ENCODE measurements at regions not wholly inside any gene's neighbourhood (a gene's known extent, or its start where the extent isn't known, plus 50 kb on each side); places are given as distances from the start of the nearest gene placed in this dataset.

- Histone ChIP-seq H3K4me3 (ENCODE audit: low read depth, low read length) (no peak overlapping the region), H3K27ac (no peak overlapping the region), H3K27me3 (replicated peaks) (no peaks in the 10 kb centered on the region), H3K36me3 (replicated peaks) (no peaks in the 10 kb centered on the region)
- no peak for DNase-seq
- no peak for TF ChIP-seq CTCF (IDR thresholded peaks at IDR 0.05; ENCODE audit: low read depth, low read length, missing control alignments)
- in situ Hi-C loops (cut with HindIII; ENCODE audit: low pct_ligation_motif_present, low sequenced_read_pairs), result no loop called here
Observed at GRCh38 chr13:55887561-55887960, 1253.2 kb upstream of the PRR20A start.

GRCh38 chr13:55893540-55893939 lies 1247.2 kb upstream of the PRR20A start:
- Histone ChIP-seq H3K27ac (no peak overlapping the region), H3K27me3 (replicated peaks) (no peaks in the 10 kb centered on the region), H3K4me3 (ENCODE audit: low read depth, low read length) (no peak overlapping the region), H3K36me3 (replicated peaks) (no peaks in the 10 kb centered on the region)
- TF ChIP-seq CTCF (IDR thresholded peaks at IDR 0.05; ENCODE audit: low read depth, low read length, missing control alignments), result no peak
- in situ Hi-C loops (cut with HindIII; ENCODE audit: low pct_ligation_motif_present, low sequenced_read_pairs), result no loop called here
- no peak for DNase-seq

- H3K4me3 ChIP-seq (ENCODE audit: low read depth, low read length), result no peak overlapping the region
- H3K27ac ChIP-seq, result no peak overlapping the region
- in situ Hi-C loops (cut with HindIII; ENCODE audit: low pct_ligation_motif_present, low sequenced_read_pairs), result no loop called here
- H3K27me3 ChIP-seq (replicated peaks), result no peaks in the 10 kb centered on the region
- H3K36me3 ChIP-seq (replicated peaks), result no peaks in the 10 kb centered on the region
- DNase-seq, result no peak
- no peak for TF ChIP-seq CTCF (IDR thresholded peaks at IDR 0.05; ENCODE audit: low read depth, low read length, missing control alignments)
Observed at GRCh38 chr13:55937180-55937579, 1203.5 kb upstream of the PRR20A start.

GRCh38 chr13:55948175-55948574 lies 1192.5 kb upstream of the PRR20A start:
- H3K27me3 ChIP-seq (replicated peaks), result no peaks in the 10 kb centered on the region
- TF ChIP-seq CTCF (IDR thresholded peaks at IDR 0.05; ENCODE audit: low read depth, low read length, missing control alignments), result no peak
- no peaks in the 10 kb centered on the region for H3K36me3 ChIP-seq (replicated peaks)
- no peak for DNase-seq
- no peak overlapping the region for H3K27ac ChIP-seq
- in situ Hi-C loops (cut with HindIII; ENCODE audit: low pct_ligation_motif_present, low sequenced_read_pairs), result no loop called here
- no peak overlapping the region for H3K4me3 ChIP-seq (ENCODE audit: low read depth, low read length)

GRCh38 chr13:55963934-55964333 lies 1176.8 kb upstream of the PRR20A start:
- in situ Hi-C loops (cut with HindIII; ENCODE audit: low pct_ligation_motif_present, low sequenced_read_pairs), result no loop called here
- no peak for DNase-seq
- no peaks in the 10 kb centered on the region for H3K36me3 ChIP-seq (replicated peaks)
- H3K27ac ChIP-seq, result no peak overlapping the region
- H3K27me3 ChIP-seq (replicated peaks), result no peaks in the 10 kb centered on the region
- TF ChIP-seq CTCF (IDR thresholded peaks at IDR 0.05; ENCODE audit: low read depth, low read length, missing control alignments), result no peak
- H3K4me3 ChIP-seq (ENCODE audit: low read depth, low read length), result no peak overlapping the region

- Histone ChIP-seq H3K27ac (no peak overlapping the region), H3K4me3 (ENCODE audit: low read depth, low read length) (no peak overlapping the region), H3K27me3 (replicated peaks) (no peaks in the 10 kb centered on the region), H3K36me3 (replicated peaks) (no peaks in the 10 kb centered on the region)
- in situ Hi-C loops (cut with HindIII; ENCODE audit: low pct_ligation_motif_present, low sequenced_read_pairs), result no loop called here
- DNase-seq, result no peak
- no peak for TF ChIP-seq CTCF (IDR thresholded peaks at IDR 0.05; ENCODE audit: low read depth, low read length, missing control alignments)
Observed at GRCh38 chr13:55967055-55967454, 1173.7 kb upstream of the PRR20A start.
